ENCODE measurements at regions not wholly inside any gene's neighbourhood (a gene's known extent, or its start where the extent isn't known, plus 50 kb on each side); places are given as distances from the start of the nearest gene placed in this dataset.

DNA sequence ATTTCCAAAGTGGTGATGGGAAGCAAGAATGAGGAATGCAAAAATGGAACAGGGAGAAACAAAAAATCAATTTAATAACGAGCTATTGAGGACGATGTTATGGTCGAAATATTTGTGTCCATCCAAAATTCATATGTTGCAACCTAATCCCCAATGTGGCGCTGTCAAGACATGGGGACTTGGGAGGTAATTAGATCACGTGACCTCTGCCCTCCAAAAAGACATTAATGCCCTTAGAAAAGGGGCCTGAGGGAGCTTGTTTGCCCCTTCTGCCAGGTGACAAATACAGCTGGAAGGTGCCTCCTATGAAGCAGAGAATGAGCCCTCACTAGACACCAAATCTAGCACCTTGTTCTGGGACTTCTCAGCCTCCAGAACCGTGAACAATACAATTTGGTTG is 315.2 kb upstream of the CDH9 start:
- TF ChIP-seq, protein P1, sequence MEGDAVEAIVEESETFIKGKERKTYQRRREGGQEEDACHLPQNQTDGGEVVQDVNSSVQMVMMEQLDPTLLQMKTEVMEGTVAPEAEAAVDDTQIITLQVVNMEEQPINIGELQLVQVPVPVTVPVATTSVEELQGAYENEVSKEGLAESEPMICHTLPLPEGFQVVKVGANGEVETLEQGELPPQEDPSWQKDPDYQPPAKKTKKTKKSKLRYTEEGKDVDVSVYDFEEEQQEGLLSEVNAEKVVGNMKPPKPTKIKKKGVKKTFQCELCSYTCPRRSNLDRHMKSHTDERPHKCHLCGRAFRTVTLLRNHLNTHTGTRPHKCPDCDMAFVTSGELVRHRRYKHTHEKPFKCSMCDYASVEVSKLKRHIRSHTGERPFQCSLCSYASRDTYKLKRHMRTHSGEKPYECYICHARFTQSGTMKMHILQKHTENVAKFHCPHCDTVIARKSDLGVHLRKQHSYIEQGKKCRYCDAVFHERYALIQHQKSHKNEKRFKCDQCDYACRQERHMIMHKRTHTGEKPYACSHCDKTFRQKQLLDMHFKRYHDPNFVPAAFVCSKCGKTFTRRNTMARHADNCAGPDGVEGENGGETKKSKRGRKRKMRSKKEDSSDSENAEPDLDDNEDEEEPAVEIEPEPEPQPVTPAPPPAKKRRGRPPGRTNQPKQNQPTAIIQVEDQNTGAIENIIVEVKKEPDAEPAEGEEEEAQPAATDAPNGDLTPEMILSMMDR (IDR thresholded peaks at IDR 0.05) = no peak
- no peak for TF ChIP-seq RAD21 (IDR thresholded peaks at IDR 0.05; ENCODE audit: low read length)
- no peak for TF ChIP-seq EP300 (IDR thresholded peaks at IDR 0.05; ENCODE audit: borderline replicate concordance in 1 of 2, low read depth in 1 of 2, low read length in 1 of 2)
- no peak for TF ChIP-seq POLR2AphosphoS5 (IDR thresholded peaks at IDR 0.05; ENCODE audit: low read depth, low read length)
- no peak for TF ChIP-seq NFIC (IDR thresholded peaks at IDR 0.05; ENCODE audit: borderline replicate concordance)

All from SK-N-SH (cell line).